ENCODE measurements at regions not wholly inside any gene's neighbourhood (a gene's known extent, or its start where the extent isn't known, plus 50 kb on each side); places are given as distances from the start of the nearest gene placed in this dataset.
"Not testable (repeated sequence)": the region's sequence is repeated elsewhere in the genome, so short reads cannot be mapped to it uniquely, and the experiment has no call there.

DNA sequence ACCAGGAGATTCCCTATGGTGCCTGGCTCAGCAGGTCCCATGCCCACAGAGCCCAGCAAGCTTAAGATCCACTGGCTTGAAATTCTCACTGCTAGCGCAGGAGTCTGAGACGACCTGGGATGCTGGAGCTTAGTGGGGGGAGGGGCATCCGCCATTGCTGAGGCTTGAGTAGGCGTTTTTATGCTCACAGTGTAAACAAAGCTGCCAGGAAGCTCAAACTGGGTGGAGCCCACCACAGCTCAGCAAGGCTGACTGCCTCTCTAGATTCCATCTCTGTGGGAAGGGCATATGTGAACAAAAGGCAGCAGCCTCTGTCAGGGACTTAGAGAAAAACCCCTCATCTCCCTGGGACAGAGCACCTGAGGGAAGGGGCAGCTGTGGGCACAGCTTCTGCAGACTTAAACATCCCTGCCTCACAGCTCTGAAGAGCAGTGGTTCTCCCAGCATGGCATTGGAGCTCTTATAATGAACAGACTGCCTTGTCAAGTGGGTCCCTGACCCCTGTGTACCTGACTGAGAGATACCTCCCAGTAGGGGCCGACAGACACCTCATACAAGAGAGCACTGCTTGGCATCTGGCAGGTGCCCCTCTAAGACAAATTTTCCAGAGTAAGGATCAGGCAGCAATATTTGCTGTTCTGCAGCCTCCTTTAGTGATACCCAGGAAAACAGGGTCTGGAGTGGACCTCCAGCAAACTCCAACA is 231.5 kb upstream of the SETMAR start:
- DNase-seq: peak in 1 of 2 experiments; percentile 9
- H3K4me3 ChIP-seq: no peak overlapping the region
- no peaks in the 10 kb centered on the region for H3K9me3 ChIP-seq (replicated peaks)
- H3K36me3 ChIP-seq: no peaks in the 10 kb centered on the region
- no peak overlapping the region for H3K27ac ChIP-seq
- H3K27me3 ChIP-seq: no peaks in the 10 kb centered on the region
- H3K4me1 ChIP-seq: no peaks in the 10 kb centered on the region

DNA sequence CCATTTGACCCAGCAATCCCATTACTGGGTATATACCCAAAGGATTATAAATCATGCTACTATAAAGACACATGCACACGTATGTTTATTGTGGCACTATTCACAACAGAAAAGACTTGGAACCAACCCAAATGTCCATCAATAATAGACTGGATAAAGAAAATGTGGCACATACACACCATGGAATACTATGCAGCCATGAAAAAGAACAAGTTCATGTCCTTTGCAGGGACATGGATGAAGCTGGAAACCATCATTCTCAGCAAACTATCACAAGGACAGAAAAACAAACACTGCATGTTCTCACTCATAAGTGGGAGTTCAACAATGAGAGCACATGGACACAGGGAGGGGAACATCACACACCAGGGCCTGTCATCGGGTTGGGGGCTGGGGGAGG is 225.9 kb upstream of the SETMAR start:
- H3K9me3 ChIP-seq (replicated peaks); H3K36me3 ChIP-seq; H3K4me1 ChIP-seq; H3K27me3 ChIP-seq; H3K4me3 ChIP-seq; H3K27ac ChIP-seq; DNase-seq: not testable (repeated sequence)

DNA sequence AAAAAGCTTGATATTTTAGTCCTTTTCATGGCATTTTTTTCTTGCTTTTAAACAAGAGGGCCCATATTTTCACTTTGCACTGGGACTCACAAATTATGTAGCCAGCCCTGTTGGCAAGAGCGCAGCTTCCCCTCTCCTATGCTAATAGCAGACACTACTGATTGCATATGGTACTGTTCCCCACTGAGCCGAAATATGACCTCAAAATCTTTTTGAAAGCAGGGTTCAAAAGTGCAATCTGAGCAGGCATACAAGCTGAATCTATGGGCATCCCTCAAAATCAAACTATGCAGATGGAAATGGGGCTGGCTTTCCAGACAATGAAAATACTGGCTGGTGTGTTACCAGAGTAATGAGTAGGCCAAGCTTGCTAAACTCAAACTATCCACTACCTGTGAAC is 225.2 kb upstream of the SETMAR start:
- DNase-seq: no peak
- Histone ChIP-seq H3K9me3 (replicated peaks) (no peaks in the 10 kb centered on the region), H3K36me3 (no peaks in the 10 kb centered on the region), H3K4me1 (no peaks in the 10 kb centered on the region), H3K27ac (no peak overlapping the region), H3K4me3 (no peak overlapping the region), H3K27me3 (no peaks in the 10 kb centered on the region)

DNA sequence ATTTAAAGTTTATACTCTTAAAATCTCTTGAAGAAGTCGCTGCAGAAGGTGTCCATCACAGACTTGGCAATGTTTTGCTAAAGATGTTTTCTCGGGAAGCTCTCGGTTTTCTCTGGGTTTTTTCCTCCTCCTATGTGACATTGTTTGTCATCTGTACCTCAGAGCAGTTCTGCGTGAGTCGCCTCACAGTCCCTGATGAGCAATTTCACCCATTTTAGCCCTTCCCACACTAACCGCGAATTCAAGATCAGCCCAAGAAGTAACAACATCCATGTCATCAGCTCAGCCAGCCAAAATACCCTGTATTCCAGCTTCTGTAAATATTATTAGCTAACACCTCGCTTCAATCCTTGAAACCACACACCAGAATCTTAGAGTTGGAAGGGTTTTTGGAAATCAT is 224.3 kb upstream of the SETMAR start:
- no peaks in the 10 kb centered on the region for H3K9me3 ChIP-seq (replicated peaks)
- DNase-seq: no peak
- no peak overlapping the region for H3K27ac ChIP-seq
- H3K4me3 ChIP-seq: no peak overlapping the region
- H3K27me3 ChIP-seq: no peaks in the 10 kb centered on the region
- H3K4me1 ChIP-seq: no peaks in the 10 kb centered on the region
- no peaks in the 10 kb centered on the region for H3K36me3 ChIP-seq

DNA sequence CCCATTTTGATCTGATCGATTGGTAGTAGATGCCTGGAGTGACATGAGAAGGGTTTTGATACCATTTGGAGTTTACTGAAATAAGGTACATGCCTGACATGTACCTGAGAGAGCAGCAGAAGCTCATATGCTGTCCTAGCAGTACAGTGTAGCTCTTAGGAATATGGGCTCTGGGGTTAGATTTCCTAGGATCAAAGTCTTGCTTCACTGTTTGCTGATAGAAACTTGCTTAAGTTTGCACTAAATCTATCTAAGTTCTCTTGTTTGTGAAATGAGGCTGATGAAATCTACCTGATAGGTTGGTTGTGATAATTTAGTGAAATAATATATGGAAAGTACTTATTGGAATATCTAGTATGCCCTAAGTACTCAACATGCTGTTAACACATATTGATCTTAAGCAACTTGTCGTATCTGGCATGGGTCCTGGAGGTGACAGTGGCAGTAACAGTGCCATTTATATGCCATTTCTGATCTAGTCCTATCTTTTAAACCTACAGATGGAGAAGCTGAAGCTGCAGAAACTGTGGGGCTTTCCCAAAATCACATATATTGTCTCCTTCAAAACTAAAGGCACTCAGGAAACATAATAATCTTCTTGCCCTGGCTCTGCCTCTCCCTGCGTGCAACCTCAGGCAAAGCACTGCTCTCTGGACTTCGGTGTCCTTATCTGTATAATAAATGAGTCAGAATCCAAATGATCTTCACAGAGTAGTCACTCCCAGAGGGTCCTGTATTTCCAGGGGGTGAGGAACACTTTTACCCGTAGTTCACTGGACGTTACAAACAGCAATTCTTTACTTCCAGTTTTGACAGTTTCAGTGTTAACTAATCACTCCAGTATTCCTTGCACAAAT is 223.6 kb upstream of the SETMAR start:
- no peak for DNase-seq
- H3K4me3 ChIP-seq: no peak overlapping the region
- H3K27ac ChIP-seq: no peak overlapping the region
- no peaks in the 10 kb centered on the region for H3K27me3 ChIP-seq
- H3K4me1 ChIP-seq: no peaks in the 10 kb centered on the region
- H3K36me3 ChIP-seq: no peaks in the 10 kb centered on the region
- no peaks in the 10 kb centered on the region for H3K9me3 ChIP-seq (replicated peaks)

DNA sequence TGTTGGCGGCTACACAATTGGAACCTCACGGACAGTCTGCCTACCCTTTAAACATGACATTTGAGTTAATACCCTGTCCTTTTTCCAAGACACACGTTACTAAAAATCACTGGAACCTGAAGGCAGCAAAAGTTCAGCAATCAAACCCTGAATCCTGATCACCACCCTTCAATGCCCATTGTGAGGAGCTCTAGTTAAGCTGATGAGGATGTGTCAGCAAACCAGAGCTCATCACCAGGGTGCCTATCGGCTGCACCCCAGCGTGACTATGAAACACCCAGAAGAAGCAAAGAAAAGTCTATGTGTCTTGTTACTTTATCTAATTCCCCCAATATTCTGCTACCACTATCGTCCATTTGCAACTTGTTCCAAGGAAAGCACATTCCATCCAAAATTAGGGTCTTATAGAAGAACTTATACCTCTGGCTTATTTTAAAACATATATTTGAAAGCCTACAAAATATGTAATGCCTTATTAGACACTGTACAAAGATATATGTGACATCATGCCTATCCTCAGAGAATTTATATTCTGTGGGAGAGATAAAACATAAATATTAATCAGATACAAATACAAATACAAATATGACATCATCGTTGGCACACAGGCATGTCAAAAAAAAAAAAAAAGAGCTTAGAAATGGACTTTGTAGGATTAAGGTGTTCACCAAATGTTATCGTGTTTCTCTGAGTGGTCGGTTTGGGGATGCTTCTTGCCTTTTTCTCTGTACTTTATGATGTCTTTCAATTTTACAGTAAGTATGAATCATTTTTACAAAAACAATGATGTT is 219.7 kb upstream of the SETMAR start:
- no peak for DNase-seq
- H3K27me3 ChIP-seq: no peaks in the 10 kb centered on the region
- H3K9me3 ChIP-seq (replicated peaks): no peaks in the 10 kb centered on the region
- no peak overlapping the region for H3K4me3 ChIP-seq
- H3K27ac ChIP-seq: no peak overlapping the region
- no peaks in the 10 kb centered on the region for H3K36me3 ChIP-seq
- H3K4me1 ChIP-seq: no peaks in the 10 kb centered on the region

DNA sequence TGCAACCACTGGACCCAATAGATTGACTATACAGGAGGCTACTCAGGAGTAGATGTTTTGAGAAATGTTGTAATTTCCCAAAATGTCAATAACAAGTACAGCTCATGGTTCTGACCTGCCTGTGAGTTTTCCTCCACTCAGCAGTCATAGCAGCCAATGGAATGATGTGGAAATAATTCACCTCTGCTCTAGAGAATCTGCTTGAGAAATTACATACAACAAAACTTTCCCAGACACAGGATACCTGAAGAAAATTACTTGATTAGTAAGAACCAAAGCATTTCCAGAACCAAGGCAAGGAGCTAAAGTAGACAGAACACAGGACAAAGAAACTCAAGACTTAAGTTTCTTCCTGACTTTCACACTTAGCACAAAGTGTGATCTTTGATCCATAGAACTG is 218.9 kb upstream of the SETMAR start:
- Histone ChIP-seq H3K9me3 (replicated peaks) (no peaks in the 10 kb centered on the region), H3K4me1 (no peaks in the 10 kb centered on the region), H3K27me3 (no peaks in the 10 kb centered on the region), H3K4me3 (no peak overlapping the region), H3K36me3 (no peaks in the 10 kb centered on the region), H3K27ac (no peak overlapping the region)
- DNase-seq: no peak

DNA sequence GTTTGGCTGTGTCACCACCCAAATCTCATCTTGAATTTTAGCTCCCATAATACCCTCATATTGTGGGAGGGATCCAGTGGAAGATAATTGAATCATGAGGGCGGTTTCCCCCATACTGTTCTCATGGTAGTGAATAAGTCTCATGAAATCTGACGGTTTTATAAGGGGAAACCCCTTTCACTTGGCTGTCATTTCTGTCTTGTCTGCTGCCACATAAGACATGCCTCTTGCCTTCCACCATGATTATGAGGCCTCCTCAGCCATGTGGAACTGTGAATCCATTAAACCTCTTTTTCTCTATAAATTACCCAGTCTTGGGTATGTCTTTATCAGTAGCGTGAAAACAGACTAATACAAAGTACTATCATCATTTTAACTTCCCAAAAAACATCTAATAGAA is 216.5 kb upstream of the SETMAR start:
- H3K27ac ChIP-seq; DNase-seq; H3K27me3 ChIP-seq; H3K4me3 ChIP-seq; H3K9me3 ChIP-seq (replicated peaks); H3K36me3 ChIP-seq; H3K4me1 ChIP-seq: not testable (repeated sequence)

DNA sequence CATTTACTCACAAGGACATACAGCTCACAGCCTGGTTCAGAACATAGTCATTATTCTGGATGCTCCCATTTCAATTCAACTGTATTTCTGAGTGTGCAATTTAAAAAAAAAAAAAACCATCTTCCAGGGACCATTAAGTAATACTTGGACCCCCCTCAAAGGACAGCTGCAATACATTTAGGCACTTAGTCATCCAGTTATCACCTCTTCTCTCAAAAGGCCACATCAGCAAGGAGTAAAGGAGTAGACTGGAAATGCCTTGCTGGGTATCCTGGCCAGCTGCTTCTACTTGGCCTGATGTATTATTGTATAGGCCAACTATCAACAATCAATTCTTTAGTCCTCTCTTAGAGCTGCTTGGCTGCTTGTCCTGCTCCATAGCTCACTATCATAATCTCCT is 211.4 kb upstream of the SETMAR start:
- H3K27ac ChIP-seq: no peak overlapping the region
- H3K36me3 ChIP-seq: no peaks in the 10 kb centered on the region
- no peaks in the 10 kb centered on the region for H3K27me3 ChIP-seq
- H3K9me3 ChIP-seq (replicated peaks): no peaks in the 10 kb centered on the region
- H3K4me3 ChIP-seq: no peak overlapping the region
- H3K4me1 ChIP-seq: no peaks in the 10 kb centered on the region
- DNase-seq: no peak

DNA sequence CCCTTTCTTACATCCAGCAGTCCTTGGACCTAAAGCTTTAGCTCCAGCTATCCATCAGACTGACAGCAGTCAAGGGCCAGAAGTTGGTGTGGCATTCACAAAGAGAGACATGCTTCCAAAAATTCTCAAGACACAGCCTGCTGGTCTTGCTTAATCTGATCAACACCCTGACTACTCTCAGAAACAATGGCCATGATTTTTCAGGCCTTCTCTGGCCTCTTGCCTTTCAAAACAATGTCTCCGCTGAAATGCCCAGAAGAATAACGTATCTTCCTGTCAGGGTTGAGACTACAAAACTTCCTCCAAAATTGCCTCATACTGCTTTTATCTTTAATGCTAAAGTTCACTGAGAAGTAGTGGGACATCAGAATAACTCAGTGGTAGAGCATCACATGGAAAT is 205.4 kb upstream of the SETMAR start:
- H3K36me3 ChIP-seq: no peaks in the 10 kb centered on the region
- no peak overlapping the region for H3K4me3 ChIP-seq
- no peaks in the 10 kb centered on the region for H3K27me3 ChIP-seq
- no peak for DNase-seq
- no peaks in the 10 kb centered on the region for H3K9me3 ChIP-seq (replicated peaks)
- no peak overlapping the region for H3K27ac ChIP-seq
- H3K4me1 ChIP-seq: no peaks in the 10 kb centered on the region

DNA sequence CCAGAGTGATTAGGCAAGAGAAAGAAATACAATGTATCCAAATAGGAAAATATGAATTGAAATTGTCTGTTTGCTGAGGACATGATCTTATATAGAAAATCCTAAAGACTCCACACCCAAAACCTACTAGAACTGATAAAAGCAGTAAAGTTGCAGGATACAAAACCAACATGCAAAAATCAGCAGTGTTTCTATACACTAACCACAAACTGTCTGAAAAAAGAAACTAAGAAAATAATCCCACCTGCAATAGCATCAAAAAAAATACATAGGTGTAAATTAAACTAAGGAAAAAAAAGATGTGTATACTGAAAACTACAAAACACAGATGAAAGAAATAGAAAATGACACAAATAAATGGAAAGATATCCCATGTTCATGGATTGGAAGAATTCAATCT is 203.6 kb upstream of the SETMAR start:
- no peaks in the 10 kb centered on the region for H3K36me3 ChIP-seq
- H3K27ac ChIP-seq: no peak overlapping the region
- no peak overlapping the region for H3K4me3 ChIP-seq
- no peak for DNase-seq
- H3K4me1 ChIP-seq: no peaks in the 10 kb centered on the region
- no peaks in the 10 kb centered on the region for H3K27me3 ChIP-seq
- H3K9me3 ChIP-seq (replicated peaks): no peaks in the 10 kb centered on the region

DNA sequence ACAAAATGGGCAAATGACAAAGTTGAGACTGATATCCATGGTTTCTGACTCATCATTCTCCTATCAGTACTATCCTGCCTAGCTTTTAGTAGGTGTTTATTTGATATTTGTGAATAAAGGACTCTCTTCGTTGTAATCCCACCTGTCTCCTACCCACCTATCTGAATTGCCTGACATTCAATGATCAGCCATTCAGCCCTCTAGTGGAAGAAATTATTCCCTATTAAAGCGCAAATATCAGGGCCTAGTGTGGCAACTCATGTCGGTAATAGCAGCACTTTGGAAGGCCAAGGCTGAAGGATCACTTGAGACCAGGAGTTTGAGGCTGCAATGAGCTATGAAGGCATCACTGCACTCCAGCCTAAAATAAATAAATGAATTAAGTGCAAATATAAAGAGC is 195.7 kb upstream of the SETMAR start:
- H3K4me3 ChIP-seq: no peak overlapping the region
- no peak for DNase-seq

DNA sequence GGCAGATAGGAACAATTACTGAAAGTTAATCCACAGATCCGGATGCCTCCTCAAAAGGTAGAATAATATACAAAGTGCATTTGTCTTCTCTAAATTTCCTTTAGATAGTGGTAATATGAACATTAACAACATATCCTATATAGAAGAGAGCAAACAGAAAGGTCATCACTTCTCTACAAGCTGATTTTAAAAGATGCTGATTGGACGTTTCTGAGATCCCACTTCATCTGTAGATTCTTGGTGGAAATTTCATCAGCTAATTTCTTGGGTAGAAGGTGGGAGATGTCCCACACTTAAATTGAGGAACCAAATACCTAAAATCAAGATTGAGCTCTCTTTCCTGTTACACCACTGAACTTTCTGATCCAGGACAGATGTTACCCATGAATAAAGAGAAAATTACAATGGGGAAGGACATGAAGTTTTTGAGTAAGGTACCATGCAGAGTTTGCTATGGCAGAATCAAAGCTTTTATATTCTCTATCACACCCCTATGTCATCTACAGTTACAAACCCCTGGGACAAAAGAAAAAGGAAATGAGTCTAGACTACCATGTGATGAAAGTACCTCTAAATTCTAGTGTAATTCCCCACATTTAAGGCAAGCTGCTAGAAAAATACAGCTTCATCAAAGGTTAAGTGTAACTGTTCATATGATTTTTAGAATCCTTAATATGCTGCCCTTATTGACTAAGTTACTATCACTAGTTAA is 189.2 kb upstream of the SETMAR start:
- no peak overlapping the region for H3K4me3 ChIP-seq
- no peaks in the 10 kb centered on the region for H3K36me3 ChIP-seq
- no peaks in the 10 kb centered on the region for H3K4me1 ChIP-seq
- H3K9me3 ChIP-seq (replicated peaks): no peaks in the 10 kb centered on the region
- H3K27ac ChIP-seq: no peak overlapping the region
- H3K27me3 ChIP-seq: no peaks in the 10 kb centered on the region
- DNase-seq: no peak

More for the DNA sequence above, 195.7 kb upstream of the SETMAR start:
- Histone ChIP-seq H3K27me3 (no peaks in the 10 kb centered on the region), H3K27ac (no peak overlapping the region), H3K36me3 (no peaks in the 10 kb centered on the region), H3K9me3 (replicated peaks) (no peaks in the 10 kb centered on the region), H3K4me1 (no peaks in the 10 kb centered on the region)

DNA sequence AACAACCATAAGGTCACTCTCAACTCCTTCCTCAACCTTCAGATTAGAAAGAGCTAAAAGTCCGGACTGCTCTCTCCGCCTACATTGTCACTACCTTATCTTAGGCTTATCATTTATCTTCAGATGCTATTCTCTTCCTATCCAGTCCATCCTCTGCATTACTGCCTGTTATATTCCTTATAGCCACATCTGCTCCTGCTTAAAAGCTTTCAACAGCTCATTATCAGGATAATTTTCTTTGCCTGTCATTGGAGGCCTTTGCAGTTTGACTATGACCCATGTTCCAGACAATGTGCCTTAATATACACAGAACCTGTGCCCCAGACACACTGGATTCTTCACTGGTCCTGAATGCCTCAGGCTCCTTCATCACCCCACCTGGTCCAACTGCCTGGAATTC is 184.1 kb upstream of the SETMAR start:
- Histone ChIP-seq H3K36me3 (no peaks in the 10 kb centered on the region), H3K27ac (no peak overlapping the region), H3K9me3 (replicated peaks) (no peaks in the 10 kb centered on the region), H3K27me3 (no peaks in the 10 kb centered on the region), H3K4me3 (no peak overlapping the region), H3K4me1 (no peaks in the 10 kb centered on the region)
- DNase-seq: no peak

DNA sequence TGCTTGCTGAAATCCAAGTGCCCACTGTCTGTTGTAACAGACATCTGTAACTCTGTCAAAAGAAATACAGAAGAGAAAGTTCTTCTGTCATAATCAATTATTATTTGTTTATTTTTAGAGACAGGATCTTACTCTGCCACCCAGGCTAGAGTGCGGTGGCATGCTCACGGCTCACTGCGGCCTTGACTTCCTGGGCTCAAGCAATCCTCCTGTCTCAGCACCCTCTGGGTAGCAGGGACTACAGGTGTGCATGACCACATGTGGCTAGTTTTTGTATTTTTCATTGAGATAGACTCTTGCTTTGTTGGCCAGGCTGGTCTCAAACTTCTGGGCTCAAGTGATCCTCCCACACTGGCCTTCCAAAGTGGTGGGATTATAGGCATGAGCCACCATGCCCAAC is 177.6 kb upstream of the SETMAR start:
- Histone ChIP-seq H3K9me3 (replicated peaks) (no peaks in the 10 kb centered on the region), H3K4me3 (no peak overlapping the region)
- DNase-seq: no peak

More for the DNA sequence above, 177.6 kb upstream of the SETMAR start:
- no peaks in the 10 kb centered on the region for H3K36me3 ChIP-seq
- H3K27me3 ChIP-seq: no peaks in the 10 kb centered on the region
- no peak overlapping the region for H3K27ac ChIP-seq
- H3K4me1 ChIP-seq: no peaks in the 10 kb centered on the region

Measured in SJCRH30 (cell line).